ENCODE measurements at regions not wholly inside any gene's neighbourhood (a gene's known extent, or its start where the extent isn't known, plus 50 kb on each side); places are given as distances from the start of the nearest gene placed in this dataset.

DNA sequence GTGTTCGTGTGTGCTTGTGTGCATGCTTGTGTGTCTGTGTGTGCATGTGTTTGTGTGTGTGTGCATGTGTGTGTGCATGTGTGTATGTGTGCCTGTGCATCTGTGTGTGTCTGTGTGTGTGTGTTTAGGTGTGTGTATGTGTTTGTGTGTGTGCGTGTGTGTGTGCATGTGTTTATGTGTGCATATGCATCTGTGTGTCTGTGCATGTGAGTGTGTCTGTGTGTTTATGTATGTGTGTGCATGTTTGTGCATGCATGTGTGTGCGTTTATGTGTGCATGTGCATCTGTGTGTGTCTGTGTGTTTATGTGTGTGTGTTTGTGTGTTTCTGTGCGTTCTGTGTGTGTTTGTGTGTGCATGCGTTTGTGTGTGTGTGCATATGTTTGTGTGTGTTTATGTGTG, 106.6 kb upstream of the TNRC6C start:
- no peak for TF ChIP-seq ZFX (IDR thresholded peaks at IDR 0.05; ENCODE audit: borderline replicate concordance)
- TF ChIP-seq, protein P1, sequence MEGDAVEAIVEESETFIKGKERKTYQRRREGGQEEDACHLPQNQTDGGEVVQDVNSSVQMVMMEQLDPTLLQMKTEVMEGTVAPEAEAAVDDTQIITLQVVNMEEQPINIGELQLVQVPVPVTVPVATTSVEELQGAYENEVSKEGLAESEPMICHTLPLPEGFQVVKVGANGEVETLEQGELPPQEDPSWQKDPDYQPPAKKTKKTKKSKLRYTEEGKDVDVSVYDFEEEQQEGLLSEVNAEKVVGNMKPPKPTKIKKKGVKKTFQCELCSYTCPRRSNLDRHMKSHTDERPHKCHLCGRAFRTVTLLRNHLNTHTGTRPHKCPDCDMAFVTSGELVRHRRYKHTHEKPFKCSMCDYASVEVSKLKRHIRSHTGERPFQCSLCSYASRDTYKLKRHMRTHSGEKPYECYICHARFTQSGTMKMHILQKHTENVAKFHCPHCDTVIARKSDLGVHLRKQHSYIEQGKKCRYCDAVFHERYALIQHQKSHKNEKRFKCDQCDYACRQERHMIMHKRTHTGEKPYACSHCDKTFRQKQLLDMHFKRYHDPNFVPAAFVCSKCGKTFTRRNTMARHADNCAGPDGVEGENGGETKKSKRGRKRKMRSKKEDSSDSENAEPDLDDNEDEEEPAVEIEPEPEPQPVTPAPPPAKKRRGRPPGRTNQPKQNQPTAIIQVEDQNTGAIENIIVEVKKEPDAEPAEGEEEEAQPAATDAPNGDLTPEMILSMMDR (IDR thresholded peaks at IDR 0.05) = no peak
- no peak overlapping the region for H3K27ac ChIP-seq

GRCh38 chr17:77852731-77853130, 105.8 kb upstream of the TNRC6C start:
- H3K27ac ChIP-seq = no peak overlapping the region
- TF ChIP-seq, protein P1 (IDR thresholded peaks at IDR 0.05) = no peak
- no peak for TF ChIP-seq ZFX (IDR thresholded peaks at IDR 0.05; ENCODE audit: borderline replicate concordance)

DNA sequence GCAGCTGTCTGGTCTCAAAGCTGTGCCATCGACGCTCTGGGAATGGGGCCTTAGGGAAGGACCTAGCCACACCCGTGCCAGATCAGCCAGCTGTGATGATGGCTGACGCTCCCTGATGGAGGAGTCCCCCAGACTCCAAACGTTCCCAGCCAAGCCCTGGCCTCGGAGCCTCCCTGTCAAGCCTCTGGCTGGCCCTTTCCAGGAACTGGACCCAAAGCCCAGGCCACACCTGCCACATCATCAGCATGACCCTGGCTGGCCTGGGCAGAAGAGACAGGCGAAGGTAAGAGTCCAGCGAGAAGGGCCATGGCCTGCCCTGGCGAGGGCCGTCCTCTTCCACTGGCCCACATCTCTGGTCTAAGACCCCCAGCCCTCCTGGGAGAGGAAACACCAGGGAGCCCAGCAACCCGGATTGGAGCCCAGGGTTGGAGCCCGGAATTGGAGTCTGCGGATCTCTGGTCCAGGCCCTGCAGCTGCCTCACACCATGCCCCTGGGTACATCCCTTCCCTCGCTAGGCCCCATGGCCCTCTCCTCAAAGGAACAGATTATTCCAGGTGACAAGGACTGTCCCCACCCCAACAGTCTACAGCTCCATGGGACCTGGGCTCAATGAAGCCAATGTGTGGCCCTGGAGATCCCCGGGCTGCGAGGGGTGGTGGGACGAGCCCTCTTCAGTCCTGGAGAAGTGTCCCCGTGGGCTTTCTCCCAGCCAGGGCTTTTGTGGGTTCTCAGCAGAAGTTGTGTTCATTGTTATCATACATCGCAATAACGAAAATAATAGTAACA, 105.1 kb upstream of the TNRC6C start:
- no peak overlapping the region for H3K27ac ChIP-seq
- TF ChIP-seq ZFX (IDR thresholded peaks at IDR 0.05; ENCODE audit: borderline replicate concordance) = no peak
- TF ChIP-seq, protein P1 (IDR thresholded peaks at IDR 0.05) = no peak

GRCh38 chr17:77854083-77854758, 104.3 kb upstream of the TNRC6C start:
- TF ChIP-seq ZFX (IDR thresholded peaks at IDR 0.05; ENCODE audit: borderline replicate concordance) = no peak
- TF ChIP-seq, protein P1 (IDR thresholded peaks at IDR 0.05) = no peak
- no peak overlapping the region for H3K27ac ChIP-seq

GRCh38 chr17:77854759-77855745, 103.5 kb upstream of the TNRC6C start:
- TF ChIP-seq, protein P1 (IDR thresholded peaks at IDR 0.05) = no peak
- no peak for TF ChIP-seq ZFX (IDR thresholded peaks at IDR 0.05; ENCODE audit: borderline replicate concordance)
- H3K27ac ChIP-seq = no peak overlapping the region

GRCh38 chr17:77856551-77857305, 101.8 kb upstream of the TNRC6C start:
- TF ChIP-seq, protein P1 (IDR thresholded peaks at IDR 0.05) = no peak
- TF ChIP-seq ZFX (IDR thresholded peaks at IDR 0.05; ENCODE audit: borderline replicate concordance) = no peak
- H3K27ac ChIP-seq = no peak overlapping the region

Measured in 22Rv1 (cell line).